Large intestine (tissue), 3 donors: ENCODE measurements at regions not wholly inside any gene's neighbourhood (a gene's known extent, or its start where the extent isn't known, plus 50 kb on each side); places are given as distances from the start of the nearest gene placed in this dataset.

Source experiments
- DNase-seq, 2 donors: peaks; one replicate each; pipeline versions ENCODE4 v3.0.0 to v3.0.0-alpha.2; 2013
- H3K27ac ChIP-seq: one replicate; pipeline ENCODE4 v1.5.1; 2013; ENCODE audit warnings: low read length
- H3K27me3 ChIP-seq: 2 replicates; pipeline ENCODE4 v1.6.1; 2013; ENCODE audit warnings: low read length; ENCODE audit not compliant: control insufficient read depth, insufficient read depth
- H3K36me3 ChIP-seq: 2 replicates; pipeline ENCODE4 v1.6.1; 2013; ENCODE audit warnings: low read length; ENCODE audit not compliant: control insufficient read depth, insufficient read depth
- H3K4me1 ChIP-seq: one replicate; pipeline ENCODE4 v1.6.1; 2013; ENCODE audit warnings: low read length; ENCODE audit not compliant: control insufficient read depth, insufficient read depth
- H3K4me3 ChIP-seq: one replicate; pipeline ENCODE4 v1.5.1; 2013; ENCODE audit warnings: low read length
- H3K9me3 ChIP-seq: one replicate; pipeline ENCODE4 v1.6.1; 2013; ENCODE audit warnings: mild to moderate bottlenecking, low read depth, low read length, moderate library complexity; ENCODE audit not compliant: control insufficient read depth
- WGBS: methylation state at CpG from one replicate; pipeline ENCODE4 v1.1.5; 2013; ENCODE audit warnings: low lambda C conversion rate; ENCODE audit not compliant: insufficient coverage; 5-methylcytosine and 5-hydroxymethylcytosine counted together

- H3K9me3 ChIP-seq: no peaks in the 10 kb centered on the region
- H3K27me3 ChIP-seq: no peaks in the 10 kb centered on the region
- 100% methylated on average over 1 of the region's 4 CpGs for WGBS
- no peak for DNase-seq
- H3K4me3 ChIP-seq: no peak overlapping the region
- H3K36me3 ChIP-seq: no peaks in the 10 kb centered on the region
- no peaks in the 10 kb centered on the region for H3K4me1 ChIP-seq
- no peak overlapping the region for H3K27ac ChIP-seq
Observed at GRCh38 chr5:33224285-33224961, 216.3 kb upstream of the TARS1 start.

GRCh38 chr5:33227247-33227646 is 213.5 kb upstream of the TARS1 start:
- Histone ChIP-seq H3K27me3 (no peaks in the 10 kb centered on the region), H3K4me3 (no peak overlapping the region), H3K4me1 (no peaks in the 10 kb centered on the region), H3K27ac (no peak overlapping the region), H3K9me3 (no peaks in the 10 kb centered on the region), H3K36me3 (no peaks in the 10 kb centered on the region)
- no peak for DNase-seq

GRCh38 chr5:33227746-33228145 is 213.0 kb upstream of the TARS1 start:
- Histone ChIP-seq H3K4me3 (no peak overlapping the region), H3K27me3 (no peaks in the 10 kb centered on the region), H3K36me3 (no peaks in the 10 kb centered on the region), H3K9me3 (no peaks in the 10 kb centered on the region), H3K4me1 (no peaks in the 10 kb centered on the region), H3K27ac (no peak overlapping the region)
- DNase-seq: no peak
- 100% methylated on average over 1 of the region's 2 CpGs for WGBS

DNA sequence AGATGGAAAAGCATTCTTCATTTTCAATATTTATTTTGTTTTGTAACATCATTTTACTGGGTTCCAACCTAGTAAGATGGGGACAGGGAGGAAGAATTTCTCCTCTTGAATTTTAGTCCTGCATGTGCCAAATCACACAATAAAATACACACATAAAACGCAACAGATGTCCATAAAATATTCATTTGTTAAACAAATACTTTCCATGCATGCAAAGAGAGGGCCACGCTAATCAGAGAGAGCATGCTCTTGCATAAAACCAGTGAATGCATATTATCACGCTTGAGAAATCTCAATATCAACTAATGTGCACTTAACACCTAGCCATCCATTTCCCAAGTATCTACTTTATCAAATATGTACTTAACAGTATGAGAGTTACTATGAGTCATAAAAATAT is 212.6 kb upstream of the TARS1 start:
- no peaks in the 10 kb centered on the region for H3K27me3 ChIP-seq
- DNase-seq: no peak
- no CpG with 5 or more reads among the region's 3 CpGs for WGBS

GRCh38 chr5:33229216-33229615 is 211.5 kb upstream of the TARS1 start:
- no peak for DNase-seq
- Histone ChIP-seq H3K4me3 (no peak overlapping the region), H3K27ac (no peak overlapping the region), H3K36me3 (no peaks in the 10 kb centered on the region), H3K9me3 (no peaks in the 10 kb centered on the region), H3K4me1 (no peaks in the 10 kb centered on the region), H3K27me3 (no peaks in the 10 kb centered on the region)
- WGBS: no CpG with 5 or more reads among the region's 9 CpGs

More for the DNA sequence above, 212.6 kb upstream of the TARS1 start:
- Histone ChIP-seq H3K9me3 (no peaks in the 10 kb centered on the region), H3K4me3 (no peak overlapping the region), H3K4me1 (no peaks in the 10 kb centered on the region), H3K27ac (no peak overlapping the region), H3K36me3 (no peaks in the 10 kb centered on the region)

- no peaks in the 10 kb centered on the region for H3K4me1 ChIP-seq
- H3K27me3 ChIP-seq: no peaks in the 10 kb centered on the region
- no peak overlapping the region for H3K4me3 ChIP-seq
- H3K9me3 ChIP-seq: no peaks in the 10 kb centered on the region
- H3K27ac ChIP-seq: no peak overlapping the region
- 39% methylated on average over 6 of the region's 13 CpGs for WGBS
- no peak for DNase-seq
- no peaks in the 10 kb centered on the region for H3K36me3 ChIP-seq
Observed at GRCh38 chr5:33230467-33231078, 210.2 kb upstream of the TARS1 start.

GRCh38 chr5:33231214-33231710 is 209.5 kb upstream of the TARS1 start:
- H3K27ac ChIP-seq: no peak overlapping the region
- no peaks in the 10 kb centered on the region for H3K27me3 ChIP-seq
- WGBS: 100% methylated on average over 1 of the region's 1 CpG

DNA sequence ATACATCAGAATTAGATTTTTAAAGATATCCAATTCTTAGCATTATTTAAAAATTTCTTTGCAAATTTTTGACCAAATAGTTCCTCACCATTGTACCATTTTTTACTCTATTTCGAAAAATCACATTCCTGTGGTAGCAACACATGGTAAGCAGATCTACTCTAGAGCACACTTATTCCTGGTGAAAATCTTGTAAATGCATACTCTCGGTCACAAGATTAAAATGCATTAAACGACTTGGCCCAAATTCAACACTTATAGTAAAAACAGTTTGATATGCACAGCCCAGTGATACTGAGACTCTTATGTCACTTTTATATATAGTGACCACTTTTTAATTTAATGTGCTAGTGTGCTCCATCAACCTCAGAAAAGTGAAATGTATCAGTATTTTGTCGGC is 208.8 kb upstream of the TARS1 start:
- Histone ChIP-seq H3K27me3 (no peaks in the 10 kb centered on the region), H3K9me3 (no peaks in the 10 kb centered on the region), H3K4me3 (no peak overlapping the region), H3K27ac (no peak overlapping the region), H3K4me1 (no peaks in the 10 kb centered on the region), H3K36me3 (no peaks in the 10 kb centered on the region)
- 100% methylated on average over 1 of the region's 4 CpGs for WGBS
- DNase-seq: no peak

More at GRCh38 chr5:33231214-33231710, 209.5 kb upstream of the TARS1 start:
- no peak for DNase-seq
- no peak overlapping the region for H3K4me3 ChIP-seq
- H3K4me1 ChIP-seq: no peaks in the 10 kb centered on the region
- H3K9me3 ChIP-seq: no peaks in the 10 kb centered on the region
- no peaks in the 10 kb centered on the region for H3K36me3 ChIP-seq

DNA sequence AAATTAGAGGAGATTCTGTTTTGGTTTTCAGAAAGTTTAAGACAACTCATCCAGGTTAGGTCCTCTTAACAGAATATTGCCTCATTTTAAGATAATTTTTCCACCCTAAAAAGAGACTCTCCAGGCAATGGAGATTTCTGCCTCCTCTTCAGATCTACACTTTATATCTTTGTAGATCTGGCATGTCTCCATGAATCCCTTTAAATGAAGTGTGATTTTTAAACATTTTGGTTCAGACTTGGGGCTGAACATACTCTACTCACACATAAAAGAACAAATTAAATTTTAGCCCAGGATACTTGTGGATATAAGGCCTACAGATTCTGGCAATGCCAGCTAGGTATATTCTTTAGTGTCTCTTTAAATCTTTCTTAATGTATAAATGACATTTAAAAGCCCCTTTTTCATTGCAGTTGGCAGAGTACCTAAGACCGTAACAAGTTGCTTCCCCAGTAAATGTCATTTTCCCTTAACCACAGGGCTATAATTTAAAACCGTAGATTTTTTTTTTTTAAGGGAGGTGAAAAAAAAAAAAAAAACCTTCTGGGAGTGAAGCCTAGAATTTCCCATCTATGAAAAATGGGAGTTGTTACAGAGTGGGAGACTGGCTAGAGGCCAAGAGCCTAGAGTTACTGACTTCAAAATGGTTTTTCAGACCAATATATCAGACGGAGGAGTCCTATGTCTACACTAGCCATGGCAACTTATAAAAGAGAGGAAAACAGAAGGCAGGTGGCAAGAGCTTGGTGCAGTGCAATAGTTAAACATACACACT is 207.8 kb upstream of the TARS1 start:
- no peaks in the 10 kb centered on the region for H3K36me3 ChIP-seq
- no peaks in the 10 kb centered on the region for H3K4me1 ChIP-seq
- H3K27me3 ChIP-seq: no peaks in the 10 kb centered on the region
- no peak overlapping the region for H3K4me3 ChIP-seq
- no peak overlapping the region for H3K27ac ChIP-seq
- WGBS: 100% methylated on average over 1 of the region's 3 CpGs
- no peaks in the 10 kb centered on the region for H3K9me3 ChIP-seq
- no peak for DNase-seq

GRCh38 chr5:33235304-33235703 is 205.5 kb upstream of the TARS1 start:
- no peaks in the 10 kb centered on the region for H3K4me1 ChIP-seq
- no CpG with 5 or more reads among the region's 4 CpGs for whole genome bisulfite sequencing
- H3K9me3 ChIP-seq: no peaks in the 10 kb centered on the region
- no peak overlapping the region for H3K27ac ChIP-seq
- no peaks in the 10 kb centered on the region for H3K36me3 ChIP-seq
- H3K27me3 ChIP-seq: no peaks in the 10 kb centered on the region
- no peak for DNase-seq
- H3K4me3 ChIP-seq: no peak overlapping the region
